ENCODE measurements at regions not wholly inside any gene's neighbourhood (a gene's known extent, or its start where the extent isn't known, plus 50 kb on each side); places are given as distances from the start of the nearest gene placed in this dataset.

DNA sequence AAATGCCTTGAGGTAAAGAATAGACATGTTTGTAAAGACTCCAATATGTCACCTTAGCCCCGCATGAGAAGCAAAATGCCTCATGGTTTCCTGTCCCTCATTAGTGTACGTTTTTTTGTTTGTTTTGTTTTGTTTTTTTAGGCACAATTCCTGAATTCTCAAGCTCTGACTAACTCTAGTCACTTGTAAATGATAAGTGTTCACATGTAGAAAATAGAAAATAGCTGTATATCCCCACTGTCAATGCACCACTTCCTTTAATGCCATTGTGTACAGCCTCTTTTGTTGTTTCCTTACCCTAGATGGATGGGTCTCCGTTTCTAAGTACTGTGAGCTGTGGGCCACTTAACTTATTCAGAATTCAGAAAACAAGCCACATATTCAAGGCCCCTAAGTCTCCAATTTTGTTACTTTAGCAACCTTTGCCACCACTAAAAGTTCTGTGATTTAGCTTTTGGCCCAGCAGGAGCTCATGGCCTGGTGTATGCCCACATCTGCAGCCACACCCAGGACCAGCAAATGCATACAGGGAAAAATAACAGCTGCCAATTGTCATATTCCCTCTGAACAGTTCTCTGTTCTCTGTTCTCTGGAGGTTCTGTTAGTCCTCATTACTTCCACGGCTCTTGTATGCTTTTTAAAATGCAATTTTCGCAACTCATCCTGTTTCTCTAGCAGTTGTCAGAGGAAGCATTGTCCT, 655.5 kb downstream of the GBE1 start:
- TF ChIP-seq, protein P1, sequence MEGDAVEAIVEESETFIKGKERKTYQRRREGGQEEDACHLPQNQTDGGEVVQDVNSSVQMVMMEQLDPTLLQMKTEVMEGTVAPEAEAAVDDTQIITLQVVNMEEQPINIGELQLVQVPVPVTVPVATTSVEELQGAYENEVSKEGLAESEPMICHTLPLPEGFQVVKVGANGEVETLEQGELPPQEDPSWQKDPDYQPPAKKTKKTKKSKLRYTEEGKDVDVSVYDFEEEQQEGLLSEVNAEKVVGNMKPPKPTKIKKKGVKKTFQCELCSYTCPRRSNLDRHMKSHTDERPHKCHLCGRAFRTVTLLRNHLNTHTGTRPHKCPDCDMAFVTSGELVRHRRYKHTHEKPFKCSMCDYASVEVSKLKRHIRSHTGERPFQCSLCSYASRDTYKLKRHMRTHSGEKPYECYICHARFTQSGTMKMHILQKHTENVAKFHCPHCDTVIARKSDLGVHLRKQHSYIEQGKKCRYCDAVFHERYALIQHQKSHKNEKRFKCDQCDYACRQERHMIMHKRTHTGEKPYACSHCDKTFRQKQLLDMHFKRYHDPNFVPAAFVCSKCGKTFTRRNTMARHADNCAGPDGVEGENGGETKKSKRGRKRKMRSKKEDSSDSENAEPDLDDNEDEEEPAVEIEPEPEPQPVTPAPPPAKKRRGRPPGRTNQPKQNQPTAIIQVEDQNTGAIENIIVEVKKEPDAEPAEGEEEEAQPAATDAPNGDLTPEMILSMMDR (IDR thresholded peaks at IDR 0.05), result no peak
- TF ChIP-seq POLR2A (IDR thresholded peaks at IDR 0.05; ENCODE audit: low read depth) (no peak), EP300 (IDR thresholded peaks at IDR 0.05) (no peak)

All from esophagus muscularis mucosa (tissue), 4 donors.